IPS DF 19.7 (cell line): ENCODE measurements at regions not wholly inside any gene's neighbourhood (a gene's known extent, or its start where the extent isn't known, plus 50 kb on each side); places are given as distances from the start of the nearest gene placed in this dataset.

Experiments
- DNase-seq: peaks from one replicate; pipeline ENCODE4 v3.0.0-alpha.2; 2013; ENCODE audit warnings: low read depth, low spot score

DNA sequence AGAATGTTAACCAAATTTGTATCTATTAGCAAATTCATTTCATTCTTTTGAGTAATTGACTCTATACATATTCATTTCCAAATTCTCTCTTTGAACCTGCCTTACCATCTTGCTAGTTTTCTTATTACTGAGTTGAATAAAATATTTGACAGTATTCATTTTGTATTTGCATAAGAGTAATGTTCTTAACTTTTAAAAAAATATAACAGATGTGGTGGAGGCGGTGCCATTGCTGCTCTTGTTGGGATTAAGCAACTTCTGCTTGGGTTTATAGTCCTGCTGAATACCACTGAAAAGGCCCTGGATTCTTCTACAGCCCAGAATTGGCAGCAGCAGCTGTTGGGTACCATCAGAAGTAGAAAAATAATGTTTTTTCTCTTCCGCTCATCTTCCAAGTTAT is 148.9 kb upstream of the PEX5L start:
- no peak for DNase-seq

- no peak for DNase-seq
Measured at GRCh38 chr3:180188512-180189309, 152.0 kb upstream of the PEX5L start.

- no peak for DNase-seq
Measured at GRCh38 chr3:180189310-180189648, 152.5 kb upstream of the PEX5L start.

DNA sequence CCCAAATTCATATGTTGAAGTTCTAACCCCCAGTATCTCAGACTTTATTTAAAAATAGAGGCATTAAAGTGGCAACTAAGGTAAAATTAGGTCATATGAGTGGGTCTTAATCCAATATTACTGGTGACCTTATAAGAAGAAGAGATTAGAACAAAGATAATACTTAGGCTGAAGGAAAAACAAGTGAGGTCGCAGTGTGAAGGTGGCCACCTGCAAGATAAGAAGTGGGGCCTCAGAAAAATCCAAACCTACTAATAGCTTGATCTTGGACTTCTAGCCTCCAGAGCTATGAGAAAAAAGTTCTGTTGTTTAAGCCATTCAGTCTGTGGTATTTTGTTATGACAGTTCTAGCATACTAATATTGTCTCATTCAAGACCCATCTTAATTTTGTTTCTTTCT is 159.9 kb upstream of the PEX5L start:
- no peak for DNase-seq

DNA sequence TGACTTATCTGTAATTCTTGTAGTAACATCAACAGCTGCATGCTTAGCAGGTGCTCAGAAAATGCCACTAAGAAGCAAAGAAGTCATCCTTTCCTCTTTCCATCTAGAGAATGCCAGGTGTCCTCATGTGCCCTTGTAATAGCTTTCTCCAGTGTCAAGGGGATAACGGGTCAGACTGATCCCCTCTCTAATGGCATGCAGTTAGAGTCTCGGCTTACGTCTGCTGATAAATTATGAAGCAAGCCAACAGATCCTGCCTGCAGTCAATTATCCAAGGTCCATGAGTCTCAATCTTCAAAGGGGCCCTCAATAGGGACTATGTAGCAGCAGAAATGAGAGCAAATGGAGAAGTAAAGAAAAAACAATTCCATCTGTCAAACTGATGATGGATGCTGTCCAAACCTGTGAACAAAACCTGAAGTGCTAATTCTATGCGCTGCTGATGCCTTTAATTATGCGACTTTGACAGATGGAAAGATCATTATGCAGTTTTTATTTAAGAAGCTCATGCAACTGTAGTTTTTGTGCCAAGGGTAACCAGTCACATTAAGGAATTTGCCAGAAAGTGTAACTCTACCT is 162.8 kb upstream of the PEX5L start:
- no peak for DNase-seq

DNA sequence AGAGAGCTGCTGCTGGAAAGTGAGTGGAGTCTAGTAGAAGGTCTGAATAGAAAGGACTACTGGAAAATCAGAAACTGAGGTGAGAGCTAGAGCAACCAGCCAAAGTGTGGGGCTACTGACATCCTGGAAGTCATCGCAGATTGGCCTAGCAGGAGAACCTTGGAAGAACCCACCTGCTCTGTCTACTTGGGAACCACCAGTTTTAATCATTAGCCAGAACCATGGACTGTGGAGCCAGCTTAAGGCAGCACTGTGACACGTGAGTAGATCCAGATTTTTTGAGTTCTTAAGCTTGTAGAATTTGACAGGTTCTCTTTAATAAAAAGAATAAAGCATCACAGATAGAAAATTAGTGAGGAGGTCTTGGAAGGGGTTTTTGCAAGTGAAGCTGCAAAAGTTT is 179.1 kb upstream of the PEX5L start:
- DNase-seq: no peak

DNA sequence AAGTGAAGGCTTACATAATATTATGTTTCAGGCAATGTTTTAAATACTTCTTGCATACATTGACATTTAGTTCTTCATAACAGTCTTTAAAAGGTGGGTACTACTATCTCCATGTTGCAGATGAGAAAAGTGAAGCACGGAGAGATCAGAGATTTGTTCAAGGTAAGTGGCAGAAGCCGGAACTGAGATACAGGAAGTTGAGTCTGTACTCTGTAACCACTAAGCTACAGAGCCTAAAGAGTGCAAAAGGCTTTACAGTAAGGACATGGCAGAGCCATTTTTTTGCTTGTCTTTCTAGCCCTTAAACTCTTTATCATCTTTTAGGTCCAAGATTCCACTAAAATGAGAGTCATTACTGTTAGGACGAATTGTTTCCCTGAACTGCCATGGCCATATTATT is 186.5 kb upstream of the PEX5L start:
- no peak for DNase-seq

- no peak for DNase-seq
Measured at GRCh38 chr3:180229113-180229512, 192.4 kb upstream of the PEX5L start.

GRCh38 chr3:180239939-180240338 is 203.2 kb upstream of the PEX5L start:
- no peak for DNase-seq

GRCh38 chr3:180246688-180247195 is 210.0 kb upstream of the PEX5L start:
- DNase-seq: no peak

DNA sequence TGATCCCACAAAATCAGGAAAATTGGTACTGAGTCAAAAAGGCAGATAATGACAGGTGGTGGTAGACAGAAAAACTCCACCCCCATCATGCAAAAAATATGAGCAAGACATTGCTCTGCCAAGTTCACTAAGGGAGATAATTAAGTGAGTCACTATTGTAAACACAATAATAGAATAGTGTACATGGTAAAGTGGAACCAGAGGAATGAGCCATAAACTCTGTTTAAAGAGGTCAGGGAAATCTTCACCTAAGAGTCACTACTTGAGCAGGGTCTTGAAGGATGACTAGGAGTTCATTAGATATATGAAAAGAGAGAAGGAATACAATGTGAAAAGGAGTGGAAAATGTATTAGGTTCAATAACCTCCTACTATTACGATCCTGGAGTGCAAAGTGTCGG is 213.4 kb upstream of the PEX5L start:
- DNase-seq: no peak

GRCh38 chr3:180252683-180253082 is 215.9 kb upstream of the PEX5L start:
- DNase-seq: no peak

GRCh38 chr3:180253283-180253682 is 216.5 kb upstream of the PEX5L start:
- DNase-seq: no peak

DNA sequence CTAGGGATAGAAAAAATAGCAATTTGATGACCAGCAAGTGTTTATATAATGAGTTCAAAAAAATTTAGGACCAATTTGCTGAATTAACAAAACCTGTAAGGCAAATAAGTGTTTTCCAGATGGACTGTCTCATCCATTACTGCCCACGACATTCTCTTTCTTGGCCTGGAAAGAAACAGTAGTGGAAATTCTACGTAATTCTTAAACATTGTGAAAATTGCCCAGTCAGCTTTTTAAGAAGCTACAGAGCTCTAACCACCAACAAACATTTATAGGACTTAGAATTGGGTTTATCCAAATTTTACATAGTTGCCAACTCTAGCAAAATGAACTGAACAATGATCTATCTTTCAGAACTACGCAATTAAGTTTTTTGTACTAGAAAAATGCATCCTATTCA is 227.7 kb upstream of the PEX5L start:
- DNase-seq: no peak

DNA sequence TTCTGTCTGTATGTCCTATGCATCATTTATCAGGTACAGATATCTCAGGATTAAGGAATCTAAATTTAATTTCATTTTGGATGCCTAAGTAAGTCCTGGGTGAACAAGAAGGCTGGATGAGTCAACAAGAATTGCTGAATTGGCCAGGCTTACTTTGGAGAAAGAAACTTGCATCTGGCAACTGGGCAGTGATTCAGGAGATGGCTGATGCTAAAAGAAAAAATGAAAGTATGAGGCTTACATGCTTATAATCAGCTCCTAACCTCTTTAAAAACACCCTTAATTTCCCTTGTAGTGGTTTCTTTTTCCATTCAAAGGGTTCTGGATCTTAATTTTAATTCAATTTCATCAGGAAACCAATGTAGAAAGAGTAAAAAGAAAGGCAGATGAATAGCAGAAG is 228.8 kb upstream of the PEX5L start:
- no peak for DNase-seq

DNA sequence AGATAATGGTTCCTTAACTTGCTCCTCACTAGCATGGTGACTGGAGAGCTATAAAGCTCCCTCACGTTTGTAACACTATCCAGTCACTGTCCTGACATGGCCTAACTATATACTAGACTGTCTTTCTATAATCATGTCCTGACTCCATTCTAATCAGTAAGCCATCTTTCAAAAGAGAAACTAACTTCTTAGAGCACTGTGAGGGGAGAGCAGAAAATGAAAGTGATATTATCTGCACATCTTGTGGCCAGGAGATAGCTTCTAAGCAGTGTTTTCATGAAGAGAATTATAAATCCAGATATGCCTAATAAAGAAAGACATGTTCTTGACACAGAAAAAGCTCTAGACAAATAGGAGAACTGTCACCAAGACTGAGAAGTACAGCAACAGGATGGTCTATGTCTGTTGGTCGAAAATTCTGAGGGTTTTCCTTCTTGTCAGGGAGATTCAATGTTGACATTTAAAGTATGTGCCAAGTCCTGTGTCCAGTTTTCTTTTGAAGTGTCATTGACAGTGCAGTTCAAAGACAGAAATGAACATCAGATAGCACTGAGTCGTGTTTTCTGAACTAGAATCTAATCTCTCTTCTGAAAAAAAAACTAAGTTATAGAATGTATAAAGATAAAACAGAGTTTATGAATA is 230.6 kb upstream of the PEX5L start:
- no peak for DNase-seq

- no peak for DNase-seq
Measured at GRCh38 chr3:180274536-180274935, 237.8 kb upstream of the PEX5L start.

- no peak for DNase-seq
Measured at GRCh38 chr3:180275176-180275575, 238.4 kb upstream of the PEX5L start.

GRCh38 chr3:180277041-180277440 is 240.3 kb upstream of the PEX5L start:
- DNase-seq: no peak

GRCh38 chr3:180278583-180279188 is 241.9 kb upstream of the PEX5L start:
- DNase-seq: no peak

- DNase-seq: no peak
Measured at GRCh38 chr3:180280555-180280954, 243.8 kb upstream of the PEX5L start.

DNA sequence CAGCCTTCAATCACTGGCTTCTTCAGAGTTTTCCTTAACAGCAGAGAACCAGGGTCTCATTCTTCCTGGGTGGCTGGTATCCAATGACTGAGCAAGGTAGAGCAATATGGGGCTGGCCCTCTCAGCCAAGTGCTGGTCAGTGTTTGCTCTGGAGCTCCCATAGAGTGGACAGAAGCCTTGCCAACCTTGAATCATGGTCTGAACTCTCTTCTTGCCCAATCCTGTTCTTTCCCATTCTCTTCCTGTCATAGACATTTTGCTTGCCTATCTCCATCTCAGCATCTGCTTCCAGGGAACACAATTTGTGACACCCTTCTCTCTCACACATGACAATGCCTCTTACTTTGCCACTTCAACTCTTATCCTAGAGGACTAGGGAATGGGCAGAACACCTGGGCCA is 245.6 kb upstream of the PEX5L start:
- no peak for DNase-seq

- DNase-seq: no peak
Measured at GRCh38 chr3:180283251-180283650, 246.5 kb upstream of the PEX5L start.
